ENCODE measurements at regions not wholly inside any gene's neighbourhood (a gene's known extent, or its start where the extent isn't known, plus 50 kb on each side); places are given as distances from the start of the nearest gene placed in this dataset.
A peak's percentile ranks its signal among the peaks of the same experiment; 100 is the strongest.

DNA sequence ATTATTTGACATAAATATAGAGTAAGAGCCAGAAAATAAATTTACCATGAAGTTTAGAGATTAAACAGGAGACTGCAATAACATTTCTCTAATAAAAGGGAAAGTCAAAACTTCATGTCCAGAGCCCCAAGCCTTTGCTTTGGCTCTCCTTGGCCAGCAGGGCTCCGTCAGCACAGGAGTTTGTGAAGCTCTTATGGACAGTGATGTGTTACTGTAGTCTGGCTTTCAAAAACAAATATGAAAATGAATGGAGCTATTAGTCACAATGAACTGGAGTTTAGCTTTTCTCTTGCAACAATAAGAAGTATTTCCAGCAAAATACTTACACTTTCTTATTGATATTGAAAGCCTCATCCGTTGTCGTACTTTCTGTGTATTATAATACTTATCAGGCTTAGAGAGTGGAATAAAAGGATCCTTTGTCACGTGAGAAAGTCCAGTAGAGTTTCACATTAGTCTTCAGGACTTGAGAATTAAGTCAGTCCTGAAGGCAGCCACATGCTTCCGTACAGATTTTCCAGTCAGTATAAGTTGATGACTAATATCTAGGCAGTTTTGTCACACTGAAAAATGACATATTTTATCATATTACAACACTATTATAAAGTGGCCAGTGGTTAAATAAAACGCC lies 117.0 kb upstream of the PRL start:
- TF ChIP-seq, protein P1, sequence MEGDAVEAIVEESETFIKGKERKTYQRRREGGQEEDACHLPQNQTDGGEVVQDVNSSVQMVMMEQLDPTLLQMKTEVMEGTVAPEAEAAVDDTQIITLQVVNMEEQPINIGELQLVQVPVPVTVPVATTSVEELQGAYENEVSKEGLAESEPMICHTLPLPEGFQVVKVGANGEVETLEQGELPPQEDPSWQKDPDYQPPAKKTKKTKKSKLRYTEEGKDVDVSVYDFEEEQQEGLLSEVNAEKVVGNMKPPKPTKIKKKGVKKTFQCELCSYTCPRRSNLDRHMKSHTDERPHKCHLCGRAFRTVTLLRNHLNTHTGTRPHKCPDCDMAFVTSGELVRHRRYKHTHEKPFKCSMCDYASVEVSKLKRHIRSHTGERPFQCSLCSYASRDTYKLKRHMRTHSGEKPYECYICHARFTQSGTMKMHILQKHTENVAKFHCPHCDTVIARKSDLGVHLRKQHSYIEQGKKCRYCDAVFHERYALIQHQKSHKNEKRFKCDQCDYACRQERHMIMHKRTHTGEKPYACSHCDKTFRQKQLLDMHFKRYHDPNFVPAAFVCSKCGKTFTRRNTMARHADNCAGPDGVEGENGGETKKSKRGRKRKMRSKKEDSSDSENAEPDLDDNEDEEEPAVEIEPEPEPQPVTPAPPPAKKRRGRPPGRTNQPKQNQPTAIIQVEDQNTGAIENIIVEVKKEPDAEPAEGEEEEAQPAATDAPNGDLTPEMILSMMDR (IDR thresholded peaks at IDR 0.05; ENCODE audit: borderline replicate concordance, extremely low read depth, insufficient read depth): no peak
- no peaks in the 10 kb centered on the region for H3K4me1 ChIP-seq (ENCODE audit: control insufficient read depth in 2 of 3, insufficient read depth in 2 of 3, low read depth in 1 of 3, low read length in 3 of 3)
- H3K4me3 ChIP-seq (ENCODE audit: low read length in 3 of 3): no peak overlapping the region
- FAIRE-seq (no peak), DNase-seq (no peak)
- intact Hi-C loops (cut with DNase I): no loop called here
- no peak overlapping the region for H3K9ac ChIP-seq (ENCODE audit: low read length in 3 of 3)
- no peaks in the 10 kb centered on the region for H3K36me3 ChIP-seq (ENCODE audit: control insufficient read depth in 2 of 3, insufficient read depth in 3 of 3, low read length in 3 of 3)
- H3K27ac ChIP-seq (ENCODE audit: low read depth in 2 of 2, low read length in 2 of 2): no peak overlapping the region
- no peaks in the 10 kb centered on the region for H3K27me3 ChIP-seq (ENCODE audit: control insufficient read depth, insufficient read depth, low read length)
- peaks cover 0 to 3% (median 0%) of the 10 kb centered on the region in 3 donors for H3K9me3 ChIP-seq (ENCODE audit: control insufficient read depth in 2 of 3, insufficient read depth in 1 of 3, low read length in 3 of 3)

DNA sequence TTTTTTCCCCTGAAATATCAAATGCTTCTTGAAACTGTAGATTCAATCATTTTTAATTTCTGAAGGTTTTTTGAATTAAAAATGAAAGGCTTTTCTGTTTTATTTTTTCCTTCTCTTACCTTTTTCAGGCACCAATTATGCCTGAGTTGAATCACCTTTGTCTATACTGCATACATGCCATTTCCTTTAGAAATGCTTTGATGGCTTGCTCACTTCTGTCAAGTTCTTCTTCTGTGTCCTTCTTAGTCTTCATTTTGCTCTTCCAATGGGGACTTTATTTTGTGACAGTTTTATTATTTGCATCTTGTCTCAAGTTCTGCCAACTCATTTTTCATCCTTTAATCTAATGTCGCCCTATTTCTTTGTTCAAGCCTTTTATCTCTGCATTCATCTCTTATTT lies 121.9 kb upstream of the PRL start:
- TF ChIP-seq, protein P1 (IDR thresholded peaks at IDR 0.05; ENCODE audit: borderline replicate concordance, extremely low read depth, insufficient read depth): no peak
- peaks cover 0 to 5% (median 0%) of the 10 kb centered on the region in 3 donors for H3K9me3 ChIP-seq (ENCODE audit: control insufficient read depth in 2 of 3, insufficient read depth in 1 of 3, low read length in 3 of 3)
- intact Hi-C loops (cut with DNase I): no loop called here

DNA sequence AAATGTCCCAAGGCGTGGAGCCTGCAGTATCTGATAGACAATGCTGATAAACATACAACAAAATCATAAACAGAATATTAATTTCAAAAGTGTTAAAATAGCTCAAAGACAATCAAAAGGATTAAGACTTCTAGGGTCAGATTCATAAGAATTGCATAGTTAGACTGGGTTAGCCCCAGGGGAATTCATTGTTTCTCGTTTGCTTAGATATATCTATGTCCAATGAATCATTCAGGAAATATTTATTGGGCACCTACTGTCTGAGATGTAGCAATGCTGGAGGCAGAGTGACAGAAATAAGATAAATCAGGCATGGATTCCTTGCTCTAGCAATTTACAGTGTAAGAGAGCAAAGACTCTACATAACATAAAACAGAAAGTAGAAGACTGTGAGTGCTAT lies 124.4 kb upstream of the PRL start:
- TF ChIP-seq, protein P1 (IDR thresholded peaks at IDR 0.05; ENCODE audit: borderline replicate concordance, extremely low read depth, insufficient read depth): no peak
- no peaks in the 10 kb centered on the region for H3K36me3 ChIP-seq (ENCODE audit: control insufficient read depth in 2 of 3, insufficient read depth in 3 of 3, low read length in 3 of 3)
- DNase-seq: no peak

More for the DNA sequence above, 121.9 kb upstream of the PRL start:
- Histone ChIP-seq H3K27me3 (ENCODE audit: control insufficient read depth, insufficient read depth, low read length) (no peaks in the 10 kb centered on the region), H3K9ac (ENCODE audit: low read length in 3 of 3) (no peak overlapping the region), H3K4me3 (ENCODE audit: low read length in 3 of 3) (no peak overlapping the region), H3K27ac (ENCODE audit: low read depth in 2 of 2, low read length in 2 of 2) (no peak overlapping the region), H3K4me1 (ENCODE audit: control insufficient read depth in 2 of 3, insufficient read depth in 2 of 3, low read depth in 1 of 3, low read length in 3 of 3) (no peaks in the 10 kb centered on the region), H3K36me3 (ENCODE audit: control insufficient read depth in 2 of 3, insufficient read depth in 3 of 3, low read length in 3 of 3) (no peaks in the 10 kb centered on the region)
- FAIRE-seq (no peak), DNase-seq (no peak)

DNA sequence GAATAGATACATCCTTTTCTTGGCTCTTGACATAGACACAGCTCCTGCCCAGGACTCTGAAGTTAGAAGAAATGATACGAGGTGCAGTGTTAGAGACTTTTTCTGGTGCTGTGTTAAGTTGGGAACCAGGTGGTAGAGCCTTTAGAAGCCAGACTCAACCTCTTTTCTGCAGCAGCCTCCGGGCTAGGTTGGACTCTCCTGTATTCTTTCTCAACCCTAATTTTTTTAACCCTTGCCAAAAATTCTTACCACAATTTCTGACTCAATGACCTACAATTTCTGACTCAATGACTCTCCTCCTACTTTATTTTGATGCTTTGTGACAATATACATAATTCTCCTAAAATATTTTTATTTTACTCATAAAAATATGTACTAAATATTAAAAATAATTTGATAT lies 127.4 kb upstream of the PRL start:
- TF ChIP-seq, protein P1 (IDR thresholded peaks at IDR 0.05; ENCODE audit: borderline replicate concordance, extremely low read depth, insufficient read depth): no peak
- intact Hi-C loops (cut with DNase I): no loop called here
- Histone ChIP-seq H3K4me3 (ENCODE audit: low read length in 3 of 3) (no peak overlapping the region), H3K27ac (ENCODE audit: low read depth in 2 of 2, low read length in 2 of 2) (no peak overlapping the region), H3K9me3 (ENCODE audit: control insufficient read depth in 2 of 3, insufficient read depth in 1 of 3, low read length in 3 of 3) (no peaks in the 10 kb centered on the region), H3K4me1 (ENCODE audit: control insufficient read depth in 2 of 3, insufficient read depth in 2 of 3, low read depth in 1 of 3, low read length in 3 of 3) (no peaks in the 10 kb centered on the region), H3K36me3 (ENCODE audit: control insufficient read depth in 2 of 3, insufficient read depth in 3 of 3, low read length in 3 of 3) (no peaks in the 10 kb centered on the region), H3K27me3 (ENCODE audit: control insufficient read depth, insufficient read depth, low read length) (no peaks in the 10 kb centered on the region), H3K9ac (ENCODE audit: low read length in 3 of 3) (no peak overlapping the region)
- FAIRE-seq: peak; percentile 11
- no peak for DNase-seq

More for the DNA sequence above, 124.4 kb upstream of the PRL start:
- Histone ChIP-seq H3K9me3 (ENCODE audit: control insufficient read depth in 2 of 3, insufficient read depth in 1 of 3, low read length in 3 of 3) (peaks cover 0 to 5% (median 0%) of the 10 kb centered on the region in 3 donors), H3K4me1 (ENCODE audit: control insufficient read depth in 2 of 3, insufficient read depth in 2 of 3, low read depth in 1 of 3, low read length in 3 of 3) (no peaks in the 10 kb centered on the region), H3K27me3 (ENCODE audit: control insufficient read depth, insufficient read depth, low read length) (no peaks in the 10 kb centered on the region), H3K27ac (ENCODE audit: low read depth in 2 of 2, low read length in 2 of 2) (no peak overlapping the region), H3K9ac (ENCODE audit: low read length in 3 of 3) (no peak overlapping the region), H3K4me3 (ENCODE audit: low read length in 3 of 3) (no peak overlapping the region)
- no peak for FAIRE-seq
- intact Hi-C loops (cut with DNase I): no loop called here
